ENCODE measurements at regions not wholly inside any gene's neighbourhood (a gene's known extent, or its start where the extent isn't known, plus 50 kb on each side); places are given as distances from the start of the nearest gene placed in this dataset.
A peak's percentile ranks its signal among the peaks of the same experiment; 100 is the strongest.

DNA sequence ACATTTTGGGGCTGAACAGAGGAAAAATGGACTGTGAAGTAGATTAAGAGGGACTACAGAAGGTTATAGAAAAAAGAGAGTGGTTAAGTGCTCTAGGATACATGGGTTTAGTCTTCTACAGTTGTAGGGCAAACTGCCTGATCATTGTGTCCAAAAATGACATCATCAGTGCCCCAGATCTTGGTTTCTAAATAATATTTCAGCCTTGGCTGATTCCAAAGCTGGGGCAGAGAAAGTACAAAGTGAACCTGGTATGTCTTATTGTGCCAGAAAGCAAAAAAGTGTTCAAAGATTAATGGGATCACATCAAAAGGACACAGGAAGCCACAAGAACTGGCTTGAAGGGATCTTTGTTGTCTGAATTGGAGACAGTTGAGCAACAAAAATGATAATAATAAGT, 97.1 kb upstream of the ZNF521 start:
- Histone ChIP-seq H3K9me3 (replicated peaks; ENCODE audit: control insufficient read depth, insufficient read depth, low read length) (no peaks in the 10 kb centered on the region), H3K4me3 (replicated peaks in 1 of 3; ENCODE audit: insufficient read depth in 1 of 3, low read depth in 1 of 3, low read length in 3 of 3) (no peak overlapping the region), H3K4me2 (ENCODE audit: insufficient read depth, low read length) (no peak overlapping the region), H4K20me1 (replicated peaks; ENCODE audit: control insufficient read depth, extremely low read depth, insufficient read depth, low read length) (no peaks in the 10 kb centered on the region), H3K9ac (replicated peaks; ENCODE audit: extremely low read depth, insufficient read depth, low read length) (no peak overlapping the region), H3K27ac (ENCODE audit: insufficient read depth, low read depth, low read length) (no peak overlapping the region), H3K79me2 (ENCODE audit: control insufficient read depth, insufficient read depth, low read length) (no peaks in the 10 kb centered on the region), H3K9me1 (replicated peaks; ENCODE audit: control insufficient read depth, extremely low read depth, insufficient read depth, low read length) (no peaks in the 10 kb centered on the region), H3K4me1 (ENCODE audit: control insufficient read depth, extremely low read depth, insufficient read depth, low read length) (peaks cover 3% of the 10 kb centered on the region), H3K36me3 (ENCODE audit: control insufficient read depth in 2 of 2, extremely low read depth in 1 of 2, insufficient read depth in 2 of 2, low read length in 2 of 2) (no peaks in the 10 kb centered on the region), H3K27me3 (ENCODE audit: control insufficient read depth in 2 of 2, insufficient read depth in 2 of 2, low read length in 2 of 2) (peaks cover 1 to 2% of the 10 kb centered on the region in 2 experiments), H2AFZ (ENCODE audit: low read depth, low read length) (no peak overlapping the region)
- ChIA-PET POLR2A (no interaction called here), CTCF (no interaction called here)
- BruUV-seq (replicated peaks) = no TSS peak
- intact Hi-C loops (cut with micrococcal nuclease) (no loop called here), dilution Hi-C loops (cut with MboI; ENCODE audit: extremely low pct_ligation_motif_present, low sequenced_read_pairs) (no loop called here)
- no peak for DNase-seq (ENCODE audit: low read depth, low spot score)
- no peak for FAIRE-seq
- TF ChIP-seq POLR2AphosphoS5 (IDR thresholded peaks at IDR 0.05; ENCODE audit: insufficient read depth, low read depth, low read length) = no peak
- TF ChIP-seq FOS (IDR thresholded peaks at IDR 0.05; ENCODE audit: borderline replicate concordance, insufficient read depth, low read length) = no peak
- no peak for TF ChIP-seq JUN (IDR thresholded peaks at IDR 0.05; ENCODE audit: borderline replicate concordance, insufficient read depth, insufficient read length, low read depth)
- TF ChIP-seq GATA2 (IDR thresholded peaks at IDR 0.05; ENCODE audit: insufficient read depth, insufficient read length, low read depth, low read length) = no peak
- TF ChIP-seq EZH2 (IDR thresholded peaks at IDR 0.05; ENCODE audit: borderline replicate concordance, low read depth, low read length, severe bottlenecking) = no peak

GRCh38 chr18:25446972-25447371, 95.0 kb upstream of the ZNF521 start:
- ChIA-PET CTCF (interaction anchor here (1.2 kb wide), 1 partner anchor 9 kb away, joined by 3 read pairs; no protein-coding TSS in a partner anchor), POLR2A (no interaction called here)
- H3K27me3 ChIP-seq (ENCODE audit: control insufficient read depth in 2 of 2, insufficient read depth in 2 of 2, low read length in 2 of 2) = peaks cover 0 to 2% of the 10 kb centered on the region in 2 experiments
- DNase-seq (ENCODE audit: low read depth, low spot score) = peak; percentile 40
- H4K20me1 ChIP-seq (replicated peaks; ENCODE audit: control insufficient read depth, extremely low read depth, insufficient read depth, low read length) = no peaks in the 10 kb centered on the region
- H3K9ac ChIP-seq (replicated peaks; ENCODE audit: extremely low read depth, insufficient read depth, low read length) = no peak overlapping the region
- FAIRE-seq = no peak
- dilution Hi-C loops (cut with MboI; ENCODE audit: extremely low pct_ligation_motif_present, low sequenced_read_pairs) (no loop called here), intact Hi-C loops (cut with micrococcal nuclease) (no loop called here)
- no peak overlapping the region for H3K4me3 ChIP-seq (replicated peaks in 1 of 3; ENCODE audit: insufficient read depth in 1 of 3, low read depth in 1 of 3, low read length in 3 of 3)
- H3K36me3 ChIP-seq (ENCODE audit: control insufficient read depth in 2 of 2, extremely low read depth in 1 of 2, insufficient read depth in 2 of 2, low read length in 2 of 2) = no peaks in the 10 kb centered on the region
- H3K79me2 ChIP-seq (ENCODE audit: control insufficient read depth, insufficient read depth, low read length) = no peaks in the 10 kb centered on the region
- no TSS peak for BruUV-seq (replicated peaks)
- H3K9me3 ChIP-seq (replicated peaks; ENCODE audit: control insufficient read depth, insufficient read depth, low read length) = no peaks in the 10 kb centered on the region
- H3K9me1 ChIP-seq (replicated peaks; ENCODE audit: control insufficient read depth, extremely low read depth, insufficient read depth, low read length) = no peaks in the 10 kb centered on the region
- H3K4me1 ChIP-seq (ENCODE audit: control insufficient read depth, extremely low read depth, insufficient read depth, low read length) = peaks cover 3% of the 10 kb centered on the region
- H2AFZ ChIP-seq (ENCODE audit: low read depth, low read length) = peak overlapping the region; percentile 35
- no peak overlapping the region for H3K27ac ChIP-seq (ENCODE audit: insufficient read depth, low read depth, low read length)
- no peak overlapping the region for H3K4me2 ChIP-seq (ENCODE audit: insufficient read depth, low read length)
- TF ChIP-seq MYC (IDR thresholded peaks at IDR 0.05; ENCODE audit: low read depth, low read length) (no peak), POLR2A (IDR thresholded peaks at IDR 0.05; ENCODE audit: low read depth, low read length) (no peak), EZH2 (IDR thresholded peaks at IDR 0.05; ENCODE audit: borderline replicate concordance, low read depth, low read length, severe bottlenecking) (no peak), MAX (IDR thresholded peaks at IDR 0.05; ENCODE audit: insufficient read depth, insufficient read length) (no peak), JUN (IDR thresholded peaks at IDR 0.05; ENCODE audit: borderline replicate concordance, insufficient read depth, insufficient read length, low read depth) (no peak), POLR2AphosphoS5 (IDR thresholded peaks at IDR 0.05; ENCODE audit: insufficient read depth, low read depth, low read length) (no peak), GATA2 (IDR thresholded peaks at IDR 0.05; ENCODE audit: insufficient read depth, insufficient read length, low read depth, low read length) (no peak), FOS (IDR thresholded peaks at IDR 0.05; ENCODE audit: borderline replicate concordance, insufficient read depth, low read length) (no peak)
- TF ChIP-seq, protein P1, sequence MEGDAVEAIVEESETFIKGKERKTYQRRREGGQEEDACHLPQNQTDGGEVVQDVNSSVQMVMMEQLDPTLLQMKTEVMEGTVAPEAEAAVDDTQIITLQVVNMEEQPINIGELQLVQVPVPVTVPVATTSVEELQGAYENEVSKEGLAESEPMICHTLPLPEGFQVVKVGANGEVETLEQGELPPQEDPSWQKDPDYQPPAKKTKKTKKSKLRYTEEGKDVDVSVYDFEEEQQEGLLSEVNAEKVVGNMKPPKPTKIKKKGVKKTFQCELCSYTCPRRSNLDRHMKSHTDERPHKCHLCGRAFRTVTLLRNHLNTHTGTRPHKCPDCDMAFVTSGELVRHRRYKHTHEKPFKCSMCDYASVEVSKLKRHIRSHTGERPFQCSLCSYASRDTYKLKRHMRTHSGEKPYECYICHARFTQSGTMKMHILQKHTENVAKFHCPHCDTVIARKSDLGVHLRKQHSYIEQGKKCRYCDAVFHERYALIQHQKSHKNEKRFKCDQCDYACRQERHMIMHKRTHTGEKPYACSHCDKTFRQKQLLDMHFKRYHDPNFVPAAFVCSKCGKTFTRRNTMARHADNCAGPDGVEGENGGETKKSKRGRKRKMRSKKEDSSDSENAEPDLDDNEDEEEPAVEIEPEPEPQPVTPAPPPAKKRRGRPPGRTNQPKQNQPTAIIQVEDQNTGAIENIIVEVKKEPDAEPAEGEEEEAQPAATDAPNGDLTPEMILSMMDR (IDR thresholded peaks at IDR 0.05; ENCODE audit: extremely low read depth in 1 of 2, insufficient read depth in 1 of 2, low read depth in 1 of 2, low read length in 2 of 2) = no peak
